ENCODE measurements at regions not wholly inside any gene's neighbourhood (a gene's known extent, or its start where the extent isn't known, plus 50 kb on each side); places are given as distances from the start of the nearest gene placed in this dataset.

- TF ChIP-seq FOXP2 (optimal IDR thresholded peaks at IDR 0.05; ENCODE audit: borderline replicate concordance, extremely low read depth, extremely low read length, insufficient read depth), result no peak
- no peak for TF ChIP-seq SIN3A (IDR thresholded peaks at IDR 0.05; ENCODE audit: borderline replicate concordance, insufficient read depth, low read length)
- no peak for TF ChIP-seq POLR2AphosphoS5 (IDR thresholded peaks at IDR 0.05; ENCODE audit: low read depth, low read length)
- TF ChIP-seq TAF1 (IDR thresholded peaks at IDR 0.05; ENCODE audit: borderline replicate concordance, insufficient read depth, low read length), result no peak
- TF ChIP-seq REST (IDR thresholded peaks at IDR 0.05; ENCODE audit: insufficient read depth in 1 of 2, low read depth in 2 of 2, low read length in 2 of 2), result no peak
Observed at GRCh38 chr6:122308074-122308473, 91.4 kb upstream of the HSF2 start.

GRCh38 chr6:122315842-122316241 is 83.6 kb upstream of the HSF2 start:
- TF ChIP-seq SIN3A (IDR thresholded peaks at IDR 0.05; ENCODE audit: borderline replicate concordance, insufficient read depth, low read length) (no peak), FOXP2 (optimal IDR thresholded peaks at IDR 0.05; ENCODE audit: borderline replicate concordance, extremely low read depth, extremely low read length, insufficient read depth) (no peak), REST (IDR thresholded peaks at IDR 0.05; ENCODE audit: insufficient read depth in 1 of 2, low read depth in 2 of 2, low read length in 2 of 2) (no peak), POLR2AphosphoS5 (IDR thresholded peaks at IDR 0.05; ENCODE audit: low read depth, low read length) (no peak), TAF1 (IDR thresholded peaks at IDR 0.05; ENCODE audit: borderline replicate concordance, insufficient read depth, low read length) (no peak)

GRCh38 chr6:122322824-122323223 is 76.6 kb upstream of the HSF2 start:
- 0 out of 2 replicates have a peak, but pooled peaks have one; percentile 22 for TF ChIP-seq POLR2AphosphoS5 (IDR thresholded peaks at IDR 0.05; ENCODE audit: low read depth, low read length)
- no peak for TF ChIP-seq FOXP2 (optimal IDR thresholded peaks at IDR 0.05; ENCODE audit: borderline replicate concordance, extremely low read depth, extremely low read length, insufficient read depth)

GRCh38 chr6:122323361-122323760 is 76.1 kb upstream of the HSF2 start:
- TF ChIP-seq TAF1 (IDR thresholded peaks at IDR 0.05; ENCODE audit: borderline replicate concordance, insufficient read depth, low read length) (no peak), SIN3A (IDR thresholded peaks at IDR 0.05; ENCODE audit: borderline replicate concordance, insufficient read depth, low read length) (no peak), REST (IDR thresholded peaks at IDR 0.05; ENCODE audit: insufficient read depth in 1 of 2, low read depth in 2 of 2, low read length in 2 of 2) (no peak), POLR2AphosphoS5 (IDR thresholded peaks at IDR 0.05; ENCODE audit: low read depth, low read length) (no peak), FOXP2 (optimal IDR thresholded peaks at IDR 0.05; ENCODE audit: borderline replicate concordance, extremely low read depth, extremely low read length, insufficient read depth) (no peak)

GRCh38 chr6:122330315-122330714 is 69.1 kb upstream of the HSF2 start:
- no peak for TF ChIP-seq FOXP2 (optimal IDR thresholded peaks at IDR 0.05; ENCODE audit: borderline replicate concordance, extremely low read depth, extremely low read length, insufficient read depth)
- no peak for TF ChIP-seq POLR2AphosphoS5 (IDR thresholded peaks at IDR 0.05; ENCODE audit: low read depth, low read length)
- TF ChIP-seq REST (IDR thresholded peaks at IDR 0.05; ENCODE audit: insufficient read depth in 1 of 2, low read depth in 2 of 2, low read length in 2 of 2), result no peak
- TF ChIP-seq SIN3A (IDR thresholded peaks at IDR 0.05; ENCODE audit: borderline replicate concordance, insufficient read depth, low read length), result no peak
- no peak for TF ChIP-seq TAF1 (IDR thresholded peaks at IDR 0.05; ENCODE audit: borderline replicate concordance, insufficient read depth, low read length)

All from PFSK-1 (cell line).